ENCODE measurements at regions not wholly inside any gene's neighbourhood (a gene's known extent, or its start where the extent isn't known, plus 50 kb on each side); places are given as distances from the start of the nearest gene placed in this dataset.

DNA sequence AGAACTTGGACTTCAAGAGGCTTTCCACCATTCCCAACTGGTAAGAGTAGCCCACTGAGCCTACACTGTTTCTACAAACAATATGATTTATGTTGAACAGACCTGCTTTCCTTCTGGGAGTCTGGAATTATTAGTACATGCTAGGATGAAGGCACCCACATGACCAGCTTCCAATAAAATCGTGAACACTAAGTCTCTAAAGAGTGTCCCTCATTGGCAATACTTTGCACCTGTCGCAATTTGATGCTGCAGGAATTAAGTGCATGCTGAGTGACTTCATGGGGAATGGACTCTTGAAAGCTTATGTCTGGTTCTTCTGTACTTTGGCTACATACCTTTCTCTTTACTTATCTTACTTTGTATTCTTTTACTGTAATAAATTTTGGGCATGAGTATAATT is 305.2 kb upstream of the GHITM start:
- Histone ChIP-seq H3K27ac (no peak overlapping the region), H3F3A (ENCODE audit: insufficient read depth, low read depth) (no peaks in the 10 kb centered on the region), H3K4me1 (replicated peaks; ENCODE audit: insufficient read depth) (no peaks in the 10 kb centered on the region), H3K27me3 (ENCODE audit: insufficient read depth, low read depth) (no peaks in the 10 kb centered on the region), H3K4me3 (no peak overlapping the region), H2AFZ (no peak overlapping the region), H3K9me2 (ENCODE audit: insufficient read depth) (no peaks in the 10 kb centered on the region), H4K20me1 (ENCODE audit: insufficient read depth) (no peaks in the 10 kb centered on the region), H3K79me2 (ENCODE audit: low read depth) (no peaks in the 10 kb centered on the region), H3K4me2 (no peak overlapping the region), H3K36me3 (ENCODE audit: low read depth) (no peaks in the 10 kb centered on the region), H3K9me3 (ENCODE audit: insufficient read depth, low read depth) (no peaks in the 10 kb centered on the region)
- CTCF ChIA-PET: no interaction called here
- no peak for TF ChIP-seq CTCF (conservative IDR thresholded peaks at IDR 0.05)
- TF ChIP-seq EZH2 (IDR thresholded peaks at IDR 0.05; ENCODE audit: low read depth): no peak
- intact Hi-C loops (cut with micrococcal nuclease; ENCODE audit: unreplicated experiment): no loop called here
- POLR2A ChIA-PET (ENCODE audit: unreplicated experiment): no interaction called here
- no TSS peak for BruUV-seq (replicated peaks)
- DNase-seq: no peak

DNA sequence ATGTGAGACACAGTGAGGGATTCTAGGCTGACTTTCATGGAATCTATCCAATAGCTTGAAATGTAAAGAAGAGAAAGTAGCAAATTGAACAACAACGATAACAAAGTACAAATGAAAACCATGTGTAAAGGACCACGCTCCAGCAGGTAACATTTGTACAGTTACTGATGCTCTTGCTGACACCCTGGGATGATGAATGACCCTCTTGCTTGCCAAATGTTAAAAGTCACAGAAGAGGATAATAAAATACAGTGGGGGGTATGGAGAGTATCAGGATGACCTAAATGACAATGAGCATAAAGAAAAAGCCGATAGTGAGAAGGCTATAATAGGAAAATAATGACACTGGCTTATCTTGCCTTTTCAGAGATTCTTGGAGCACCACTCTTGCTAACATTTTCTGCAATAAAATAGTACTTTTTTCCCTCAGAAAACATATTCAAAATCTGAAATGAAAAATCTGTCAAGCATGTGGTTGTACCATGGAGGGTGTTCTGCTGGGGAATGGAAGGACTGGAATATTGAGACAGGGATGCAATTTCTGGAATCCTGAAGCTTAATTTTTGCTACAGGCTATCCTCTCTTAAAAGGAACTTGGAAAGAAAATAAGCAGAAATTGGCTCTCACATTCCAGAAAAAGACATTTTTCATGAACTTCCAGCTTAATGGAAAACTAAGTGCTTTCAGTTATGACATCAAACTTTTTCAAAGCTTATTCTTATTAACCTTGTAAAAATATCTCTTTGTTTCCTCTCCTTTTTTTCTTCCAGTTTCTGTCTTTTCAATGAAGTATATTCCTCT is 303.2 kb upstream of the GHITM start:
- no peak overlapping the region for H3K27ac ChIP-seq
- no peaks in the 10 kb centered on the region for H3K79me2 ChIP-seq (ENCODE audit: low read depth)
- no peaks in the 10 kb centered on the region for H3K36me3 ChIP-seq (ENCODE audit: low read depth)
- no peaks in the 10 kb centered on the region for H3K9me2 ChIP-seq (ENCODE audit: insufficient read depth)
- POLR2A ChIA-PET (ENCODE audit: unreplicated experiment): no interaction called here
- H3K4me2 ChIP-seq: no peak overlapping the region
- no peaks in the 10 kb centered on the region for H3K9me3 ChIP-seq (ENCODE audit: insufficient read depth, low read depth)
- BruUV-seq (replicated peaks): no TSS peak
- no peaks in the 10 kb centered on the region for H3K27me3 ChIP-seq (ENCODE audit: insufficient read depth, low read depth)
- no peak overlapping the region for H2AFZ ChIP-seq
- no peak for DNase-seq
- no peaks in the 10 kb centered on the region for H3K4me1 ChIP-seq (replicated peaks; ENCODE audit: insufficient read depth)
- CTCF ChIA-PET: no interaction called here
- H3F3A ChIP-seq (ENCODE audit: insufficient read depth, low read depth): no peaks in the 10 kb centered on the region
- intact Hi-C loops (cut with micrococcal nuclease; ENCODE audit: unreplicated experiment): no loop called here
- no peak for TF ChIP-seq EZH2 (IDR thresholded peaks at IDR 0.05; ENCODE audit: low read depth)
- no peak for TF ChIP-seq CTCF (conservative IDR thresholded peaks at IDR 0.05)
- no peaks in the 10 kb centered on the region; the same call in 1 of the 2 replicates for H4K20me1 ChIP-seq (ENCODE audit: insufficient read depth)
- no peak overlapping the region for H3K4me3 ChIP-seq

- no peak overlapping the region for H3K4me2 ChIP-seq
- DNase-seq: no peak
- H4K20me1 ChIP-seq (ENCODE audit: insufficient read depth): no peaks in the 10 kb centered on the region
- H3K79me2 ChIP-seq (ENCODE audit: low read depth): no peaks in the 10 kb centered on the region
- ChIA-PET CTCF (no interaction called here), POLR2A (ENCODE audit: unreplicated experiment) (no interaction called here)
- no peaks in the 10 kb centered on the region for H3K9me3 ChIP-seq (ENCODE audit: insufficient read depth, low read depth)
- no peak for TF ChIP-seq CTCF (conservative IDR thresholded peaks at IDR 0.05)
- no peak for TF ChIP-seq EZH2 (IDR thresholded peaks at IDR 0.05; ENCODE audit: low read depth)
- no peak overlapping the region for H2AFZ ChIP-seq
- H3K4me1 ChIP-seq (replicated peaks; ENCODE audit: insufficient read depth): no peaks in the 10 kb centered on the region
- BruUV-seq (replicated peaks): no TSS peak
- H3K36me3 ChIP-seq (ENCODE audit: low read depth): no peaks in the 10 kb centered on the region
- no peaks in the 10 kb centered on the region for H3K9me2 ChIP-seq (ENCODE audit: insufficient read depth)
- H3K4me3 ChIP-seq: no peak overlapping the region
- no peak overlapping the region for H3K27ac ChIP-seq
- intact Hi-C loops (cut with micrococcal nuclease; ENCODE audit: unreplicated experiment): no loop called here
- no peaks in the 10 kb centered on the region for H3F3A ChIP-seq (ENCODE audit: insufficient read depth, low read depth)
- no peaks in the 10 kb centered on the region for H3K27me3 ChIP-seq (ENCODE audit: insufficient read depth, low read depth)
These were observed 290.6 kb upstream of the GHITM start for GRCh38 chr10:83848677-83849076.
